22Rv1 (cell line): ENCODE measurements at regions not wholly inside any gene's neighbourhood (a gene's known extent, or its start where the extent isn't known, plus 50 kb on each side); places are given as distances from the start of the nearest gene placed in this dataset.

ENCODE experiments used
- H3K27ac ChIP-seq: fragments of 450-650 bp; 2 replicates; pipeline ENCODE4 v1.5.1; 2017
- CTCF ChIP-seq: fragments of 450-650 bp; IDR thresholded peaks from 2 replicates; pipeline ENCODE4 v1.5.1; 2017; ENCODE audit warnings: mild to moderate bottlenecking
- ZFX ChIP-seq: fragments of 450-650 bp; IDR thresholded peaks from 2 replicates; pipeline ENCODE4 v1.6.1; 2017; ENCODE audit warnings: antibody characterized with exemption, borderline replicate concordance

- TF ChIP-seq CTCF = no peak
- no peak for TF ChIP-seq ZFX
- H3K27ac ChIP-seq = no peak overlapping the region
Measured at GRCh38 chr13:83223546-83223945, 658.7 kb downstream of the SLITRK1 start.

- TF ChIP-seq CTCF (no peak), ZFX (no peak)
Measured at GRCh38 chr13:83221813-83222241, 660.4 kb downstream of the SLITRK1 start.

GRCh38 chr13:83221256-83221655, 661.0 kb downstream of the SLITRK1 start:
- no peak for TF ChIP-seq CTCF
- no peak for TF ChIP-seq ZFX
- H3K27ac ChIP-seq = no peak overlapping the region

More at GRCh38 chr13:83221813-83222241, 660.4 kb downstream of the SLITRK1 start:
- no peak overlapping the region for H3K27ac ChIP-seq

GRCh38 chr13:83220241-83220640, 662.0 kb downstream of the SLITRK1 start:
- no peak for TF ChIP-seq CTCF
- TF ChIP-seq ZFX = no peak
- H3K27ac ChIP-seq = no peak overlapping the region

- H3K27ac ChIP-seq = no peak overlapping the region
- TF ChIP-seq CTCF (no peak), ZFX (no peak)
Measured at GRCh38 chr13:83219832-83220231, 662.4 kb downstream of the SLITRK1 start.

- TF ChIP-seq ZFX (no peak), CTCF (no peak)
- no peak overlapping the region for H3K27ac ChIP-seq
Measured at GRCh38 chr13:83216479-83217245, 665.6 kb downstream of the SLITRK1 start.

- H3K27ac ChIP-seq = no peak overlapping the region
- TF ChIP-seq ZFX (no peak), CTCF (no peak)
Measured at GRCh38 chr13:83215627-83216026, 666.6 kb downstream of the SLITRK1 start.
